ENCODE measurements at regions not wholly inside any gene's neighbourhood (a gene's known extent, or its start where the extent isn't known, plus 50 kb on each side); places are given as distances from the start of the nearest gene placed in this dataset.

DNA sequence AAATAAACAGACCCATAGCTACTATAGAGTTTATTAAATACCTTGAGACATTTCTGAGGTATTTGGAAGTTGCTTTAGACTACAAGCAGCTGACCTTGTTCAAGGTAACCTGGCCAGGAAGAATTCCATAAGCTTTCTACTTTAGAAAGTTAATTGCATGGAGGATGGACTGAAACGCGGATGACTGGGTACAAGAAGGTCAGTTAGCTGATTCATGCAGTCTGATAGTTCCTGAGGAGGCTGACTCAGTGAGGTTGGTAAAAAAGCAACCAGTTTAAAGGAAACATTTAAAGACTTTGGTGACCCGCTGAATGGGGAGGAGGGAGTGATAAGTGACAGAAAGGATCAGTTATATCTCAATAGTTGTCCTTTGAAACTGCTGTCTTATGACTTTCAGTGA lies 670.1 kb upstream of the CDH9 start:
- TF ChIP-seq, protein P1, sequence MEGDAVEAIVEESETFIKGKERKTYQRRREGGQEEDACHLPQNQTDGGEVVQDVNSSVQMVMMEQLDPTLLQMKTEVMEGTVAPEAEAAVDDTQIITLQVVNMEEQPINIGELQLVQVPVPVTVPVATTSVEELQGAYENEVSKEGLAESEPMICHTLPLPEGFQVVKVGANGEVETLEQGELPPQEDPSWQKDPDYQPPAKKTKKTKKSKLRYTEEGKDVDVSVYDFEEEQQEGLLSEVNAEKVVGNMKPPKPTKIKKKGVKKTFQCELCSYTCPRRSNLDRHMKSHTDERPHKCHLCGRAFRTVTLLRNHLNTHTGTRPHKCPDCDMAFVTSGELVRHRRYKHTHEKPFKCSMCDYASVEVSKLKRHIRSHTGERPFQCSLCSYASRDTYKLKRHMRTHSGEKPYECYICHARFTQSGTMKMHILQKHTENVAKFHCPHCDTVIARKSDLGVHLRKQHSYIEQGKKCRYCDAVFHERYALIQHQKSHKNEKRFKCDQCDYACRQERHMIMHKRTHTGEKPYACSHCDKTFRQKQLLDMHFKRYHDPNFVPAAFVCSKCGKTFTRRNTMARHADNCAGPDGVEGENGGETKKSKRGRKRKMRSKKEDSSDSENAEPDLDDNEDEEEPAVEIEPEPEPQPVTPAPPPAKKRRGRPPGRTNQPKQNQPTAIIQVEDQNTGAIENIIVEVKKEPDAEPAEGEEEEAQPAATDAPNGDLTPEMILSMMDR (IDR thresholded peaks at IDR 0.05; ENCODE audit: borderline replicate concordance, extremely low read depth, low read length, poor library complexity, severe bottlenecking), result no peak
- no peak for TF ChIP-seq EZH2 (IDR thresholded peaks at IDR 0.05; ENCODE audit: borderline replicate concordance, low read depth, low read length, severe bottlenecking)

Data from DND-41 (cell line).